HG03066 (cell line): ENCODE measurements at regions not wholly inside any gene's neighbourhood (a gene's known extent, or its start where the extent isn't known, plus 50 kb on each side); places are given as distances from the start of the nearest gene placed in this dataset.

Experiments
- ATAC-seq: cut with Tn5 transposase; IDR thresholded peaks from one replicate; pipeline ENCODE4 v1.9.1; 2021; ENCODE audit warnings: low read depth; ENCODE audit not compliant: unreplicated experiment

DNA sequence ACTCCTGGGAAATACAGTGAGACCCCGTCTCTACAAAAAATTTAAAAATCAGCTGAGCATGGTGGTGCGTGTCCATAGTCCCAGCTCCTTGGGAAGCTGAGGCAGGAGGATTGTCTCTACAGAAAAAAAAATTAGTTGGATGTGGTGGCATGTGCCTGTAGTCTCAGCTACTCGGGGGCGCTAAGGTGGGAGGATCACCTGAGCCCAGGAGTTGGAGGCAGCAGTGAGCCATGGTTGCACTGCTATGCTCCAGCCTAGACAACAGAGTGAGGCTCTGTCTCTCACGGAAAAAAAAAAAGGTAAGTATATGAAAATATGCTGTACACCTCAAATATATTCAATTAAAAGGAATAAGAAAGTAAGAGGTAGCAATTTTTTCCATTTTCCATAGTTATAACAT, 92.5 kb upstream of the TGIF1 start:
- no peak for ATAC-seq

- ATAC-seq = no peak
These were observed 91.7 kb upstream of the TGIF1 start for GRCh38 chr18:3358310-3358709.

- no peak for ATAC-seq
These were observed 89.8 kb upstream of the TGIF1 start for GRCh38 chr18:3360211-3360610.

- no peak for ATAC-seq
These were observed 82.4 kb upstream of the TGIF1 start for GRCh38 chr18:3367491-3368091.

DNA sequence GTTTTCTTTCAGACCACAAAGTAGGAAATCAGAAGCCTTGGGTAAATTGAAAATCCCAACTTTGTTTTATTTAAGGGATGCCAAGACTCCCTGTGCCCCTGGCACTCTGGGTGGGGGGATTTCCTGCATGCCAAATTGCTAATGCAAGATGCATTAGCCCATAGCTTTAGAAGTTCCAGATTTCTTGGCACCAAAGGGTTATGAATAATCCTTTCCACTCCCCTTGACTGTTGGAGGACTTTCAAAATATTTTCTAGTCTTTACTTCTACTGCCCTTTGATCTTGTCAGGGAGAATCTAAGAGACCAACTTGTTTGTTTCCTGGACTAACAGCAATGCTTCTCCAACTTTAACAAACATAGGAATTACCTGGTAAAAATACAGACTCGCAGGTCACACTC, 81.8 kb upstream of the TGIF1 start:
- ATAC-seq = no peak

DNA sequence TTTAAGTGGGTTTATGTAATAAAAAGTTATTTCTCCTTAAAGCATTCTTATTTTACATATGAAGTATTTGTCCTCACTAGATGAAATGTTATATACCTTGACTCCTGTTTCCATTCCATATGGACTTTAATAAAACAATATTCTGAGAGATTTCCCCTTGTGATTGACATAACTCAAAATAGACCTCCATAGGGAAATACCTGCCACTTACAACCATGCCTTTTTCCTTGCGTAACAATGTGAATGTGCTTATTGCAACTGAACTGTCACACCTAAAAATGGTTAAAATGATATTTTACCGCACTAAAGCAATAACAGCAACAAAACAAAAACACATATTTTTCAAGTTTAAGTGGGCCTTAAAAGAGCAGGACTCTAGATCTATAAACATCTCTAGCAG, 70.3 kb upstream of the TGIF1 start:
- no peak for ATAC-seq

DNA sequence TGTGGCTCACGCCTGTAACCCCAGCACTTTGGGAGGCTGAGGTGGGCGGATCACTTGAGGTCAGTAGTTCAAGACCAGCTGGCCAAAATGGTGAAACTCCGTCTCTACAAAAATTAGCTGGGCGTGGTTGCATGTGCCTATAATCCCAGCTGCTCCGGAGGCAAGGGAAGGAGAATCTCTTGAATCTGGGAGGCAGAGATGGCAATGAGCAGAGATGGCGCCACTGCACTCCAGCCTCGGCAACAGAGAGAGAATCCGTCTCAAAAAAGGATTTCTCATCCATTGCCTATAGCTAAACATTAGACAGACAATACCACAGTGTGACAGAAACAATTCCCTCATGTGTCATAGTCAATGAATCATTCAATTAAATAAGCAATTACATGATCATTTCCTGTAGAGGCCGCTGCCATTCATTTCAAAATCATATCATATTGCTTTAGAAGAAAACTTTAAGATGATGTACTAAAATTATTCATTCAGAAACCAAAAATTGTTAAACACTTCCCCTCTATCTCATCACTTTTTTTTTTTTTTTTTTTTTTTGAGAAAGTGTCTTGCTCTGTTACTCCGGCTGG, 69.5 kb upstream of the TGIF1 start:
- no peak for ATAC-seq

DNA sequence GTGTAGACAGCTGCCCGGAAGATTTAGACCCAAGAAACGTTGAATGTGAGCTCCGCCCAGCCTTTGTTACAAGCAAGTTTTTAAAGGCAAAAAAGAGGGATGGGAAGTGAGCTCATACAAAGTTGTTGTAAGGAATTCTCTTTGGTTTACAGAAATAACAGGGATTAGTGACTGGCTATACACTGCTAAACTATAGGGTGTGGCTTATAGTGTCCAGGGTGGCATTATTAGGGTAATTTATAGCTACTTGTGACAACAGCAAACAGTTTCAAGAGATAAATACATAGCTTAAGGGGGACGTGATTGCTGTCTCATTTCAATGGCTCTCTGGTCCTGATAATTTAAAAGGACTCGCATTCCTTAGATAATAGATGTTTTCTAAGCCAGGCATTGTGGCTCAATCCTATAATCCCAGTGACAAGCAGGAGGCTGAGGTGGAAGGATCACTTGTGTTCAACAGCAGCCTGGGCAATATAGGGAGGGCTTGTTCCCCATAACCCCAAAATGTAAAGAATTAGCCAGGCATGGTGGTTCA, 66.5 kb upstream of the TGIF1 start:
- ATAC-seq = no peak

- ATAC-seq = peak; percentile 79
These were observed 65.1 kb upstream of the TGIF1 start for GRCh38 chr18:3384664-3385563.

- ATAC-seq = no peak
These were observed 61.6 kb upstream of the TGIF1 start for GRCh38 chr18:3388323-3388722.

DNA sequence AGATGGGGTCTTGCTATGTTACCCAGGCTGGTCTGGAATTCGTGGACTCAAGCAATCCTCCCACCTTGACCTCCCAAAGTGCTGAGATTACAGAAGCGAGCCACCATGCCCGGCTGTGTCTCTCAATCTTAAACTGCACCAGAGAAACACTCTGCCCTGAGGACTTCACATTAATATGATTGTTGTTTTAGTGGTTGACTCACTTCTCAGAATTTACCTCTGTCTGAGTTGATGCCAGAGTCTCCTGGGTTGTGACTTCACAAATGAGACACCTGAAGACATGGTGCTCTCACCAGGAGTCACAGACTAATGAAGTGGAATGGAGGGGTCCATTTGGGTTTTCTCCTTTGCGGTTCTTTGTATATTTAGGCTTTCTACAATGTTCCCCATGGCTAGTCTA, 61.0 kb upstream of the TGIF1 start:
- no peak for ATAC-seq

DNA sequence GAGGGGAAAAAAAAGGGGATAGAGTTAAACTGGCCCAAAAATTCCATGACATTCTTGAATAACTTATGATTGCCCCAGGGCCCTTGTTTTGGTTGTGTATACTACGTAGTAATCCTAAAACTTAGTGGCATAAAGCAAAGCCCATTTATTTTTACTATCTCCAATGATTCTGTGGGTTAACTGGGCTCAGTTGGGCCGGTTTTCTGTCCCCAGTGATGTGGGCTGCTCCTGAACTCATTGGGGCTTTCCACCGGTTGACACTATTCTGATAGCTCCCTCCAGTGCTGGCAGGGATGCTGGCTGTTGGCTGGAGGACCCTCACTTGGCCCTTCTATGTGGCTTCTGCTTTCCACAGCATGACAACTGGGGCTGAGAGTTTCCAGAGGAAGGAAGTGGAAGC, 60.0 kb upstream of the TGIF1 start:
- ATAC-seq = no peak

DNA sequence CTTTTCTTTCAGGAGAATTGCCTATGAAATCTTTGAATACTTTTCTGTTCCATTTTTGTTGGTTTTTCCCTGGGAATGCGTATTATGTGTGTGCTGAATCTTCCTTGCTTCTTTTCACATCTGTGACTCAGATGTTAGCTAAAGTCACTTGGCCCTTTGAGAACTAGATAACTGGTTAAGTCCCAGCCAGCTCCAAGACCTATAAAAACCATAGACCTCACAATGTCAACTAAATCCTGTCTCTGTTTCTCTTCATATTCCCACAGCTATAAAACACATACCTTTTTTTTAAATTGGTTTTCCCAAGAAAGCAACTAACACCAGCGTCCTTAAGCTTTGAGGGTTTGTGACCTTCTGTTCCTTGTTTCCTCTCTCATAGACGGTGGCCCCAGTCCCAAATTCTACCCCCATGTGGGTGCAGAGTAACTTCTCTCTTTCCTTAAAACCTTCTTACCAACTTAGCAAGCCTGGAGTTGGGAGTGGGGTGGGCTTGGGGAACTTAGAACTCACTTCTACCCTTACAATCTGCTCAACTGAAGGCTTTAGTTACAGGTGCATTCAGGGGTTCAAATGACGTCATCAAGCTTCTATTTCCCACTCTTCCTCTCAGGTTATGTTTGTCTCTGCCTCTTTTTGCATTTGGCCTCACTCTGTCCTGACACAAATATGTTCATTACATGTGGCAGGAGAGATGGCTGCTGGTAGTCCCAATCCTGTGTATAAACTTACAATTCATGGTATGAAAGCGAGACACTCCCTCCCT, 58.1 kb upstream of the TGIF1 start:
- ATAC-seq = no peak

DNA sequence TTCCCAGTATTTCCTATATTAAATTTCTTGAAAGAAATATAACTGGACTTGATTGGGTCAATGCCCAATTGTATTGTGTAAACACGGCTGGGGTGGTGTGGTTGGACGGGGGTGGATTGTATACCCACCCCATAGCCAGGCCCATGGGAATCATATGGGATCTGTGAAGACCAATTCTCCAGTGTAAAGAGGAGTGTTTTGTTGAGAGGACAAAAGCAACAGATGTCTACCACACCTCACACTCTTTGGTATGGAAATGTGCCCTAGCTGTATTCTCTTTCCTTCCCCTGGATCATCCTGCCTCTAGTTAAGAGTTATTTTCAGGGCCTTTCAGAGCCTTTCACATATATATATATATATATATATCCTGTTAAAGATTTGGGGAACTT, 57.5 kb upstream of the TGIF1 start:
- no peak for ATAC-seq

DNA sequence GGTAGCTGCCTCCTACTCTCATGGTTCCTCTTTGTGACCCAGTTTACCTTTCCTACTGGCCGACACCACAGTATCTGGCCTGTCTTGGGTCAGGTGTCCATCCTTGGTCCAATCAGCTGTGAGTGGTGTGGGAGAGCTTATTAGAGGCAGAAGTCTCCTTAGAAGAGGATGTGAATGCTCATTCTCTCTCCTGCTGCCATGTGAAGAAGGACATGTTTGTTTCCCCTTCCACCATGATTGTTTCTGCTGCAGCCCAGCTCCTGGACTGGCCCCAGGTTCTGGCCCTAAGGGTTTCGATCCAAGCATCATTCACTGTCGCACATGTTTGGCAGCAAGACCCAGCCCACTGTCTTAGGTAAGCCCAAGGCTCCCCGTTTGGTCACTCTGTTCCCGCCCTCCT, 55.3 kb upstream of the TGIF1 start:
- no peak for ATAC-seq

- ATAC-seq = no peak
These were observed 54.5 kb upstream of the TGIF1 start for GRCh38 chr18:3395466-3395865.

- ATAC-seq = no peak
These were observed 52.8 kb upstream of the TGIF1 start for GRCh38 chr18:3397031-3397750.

- ATAC-seq = no peak
These were observed 52.2 kb upstream of the TGIF1 start for GRCh38 chr18:3397786-3398185.
